NT2/D1 (cell line): ENCODE measurements at regions not wholly inside any gene's neighbourhood (a gene's known extent, or its start where the extent isn't known, plus 50 kb on each side); places are given as distances from the start of the nearest gene placed in this dataset.

Source experiments
- SUZ12 ChIP-seq: IDR thresholded peaks from 2 replicates; pipeline ENCODE4 v1.6.1; 2011; ENCODE audit not compliant: insufficient read length, insufficient read depth; ENCODE audit errors: extremely low read depth
- YY1 ChIP-seq: IDR thresholded peaks from 2 replicates; pipeline ENCODE4 v1.6.1; 2011; ENCODE audit not compliant: insufficient read length, insufficient read depth
- ZNF274 ChIP-seq: IDR thresholded peaks from 2 replicates; pipeline ENCODE4 v1.6.1; 2011; ENCODE audit warnings: mild to moderate bottlenecking, low read depth, low read length

DNA sequence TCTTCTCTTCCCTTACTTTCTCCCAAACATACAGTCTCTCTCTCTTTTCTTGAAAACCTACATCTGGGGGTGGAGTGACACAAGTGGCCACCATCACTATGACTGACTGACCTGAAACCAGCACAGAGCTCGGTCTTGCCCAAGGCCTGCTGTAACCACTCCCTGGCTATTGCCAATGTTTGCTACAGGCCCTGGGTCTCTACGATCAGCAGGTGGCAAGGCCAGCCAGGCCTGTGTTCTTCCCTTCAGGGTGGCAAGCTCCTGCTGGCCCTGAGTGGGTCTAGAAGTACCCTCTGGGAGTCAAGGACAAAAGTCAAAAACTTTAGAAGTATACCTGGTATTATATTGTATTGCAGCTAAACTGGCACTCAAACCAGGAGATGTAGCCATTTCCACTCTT, 140.9 kb upstream of the TGFBR2 start:
- TF ChIP-seq YY1 (no peak), ZNF274 (no peak), SUZ12 (no peak)
